GM12872 (cell line): ENCODE measurements at regions not wholly inside any gene's neighbourhood (a gene's known extent, or its start where the extent isn't known, plus 50 kb on each side); places are given as distances from the start of the nearest gene placed in this dataset.

Experiments
- TF ChIP-seq, protein P1 (sequence below): IDR thresholded peaks from 3 replicates; pipeline ENCODE4 v1.5.1; 2011; ENCODE audit warnings: low read depth, mild to moderate bottlenecking, low read length, moderate library complexity; ENCODE audit not compliant: insufficient read depth

DNA sequence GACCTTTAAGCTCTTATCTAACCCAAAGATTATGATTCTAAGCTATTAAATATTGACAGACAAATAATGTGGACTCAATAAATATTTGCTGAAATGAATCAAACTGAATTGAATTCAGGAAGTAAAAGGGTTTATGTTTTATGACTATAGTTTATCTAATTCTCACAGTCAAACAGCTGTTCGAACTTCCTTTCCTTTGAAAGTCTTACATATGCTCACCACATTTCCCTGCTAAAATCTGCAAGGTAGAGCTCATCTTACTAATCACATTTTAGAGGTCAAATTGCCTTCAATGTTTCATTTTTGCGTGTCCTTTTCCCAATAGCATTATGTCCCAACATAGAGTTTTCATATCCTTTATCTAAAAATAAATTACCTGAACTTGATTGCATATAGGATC, 154.9 kb upstream of the PPP1R3A start:
- TF ChIP-seq, protein P1, sequence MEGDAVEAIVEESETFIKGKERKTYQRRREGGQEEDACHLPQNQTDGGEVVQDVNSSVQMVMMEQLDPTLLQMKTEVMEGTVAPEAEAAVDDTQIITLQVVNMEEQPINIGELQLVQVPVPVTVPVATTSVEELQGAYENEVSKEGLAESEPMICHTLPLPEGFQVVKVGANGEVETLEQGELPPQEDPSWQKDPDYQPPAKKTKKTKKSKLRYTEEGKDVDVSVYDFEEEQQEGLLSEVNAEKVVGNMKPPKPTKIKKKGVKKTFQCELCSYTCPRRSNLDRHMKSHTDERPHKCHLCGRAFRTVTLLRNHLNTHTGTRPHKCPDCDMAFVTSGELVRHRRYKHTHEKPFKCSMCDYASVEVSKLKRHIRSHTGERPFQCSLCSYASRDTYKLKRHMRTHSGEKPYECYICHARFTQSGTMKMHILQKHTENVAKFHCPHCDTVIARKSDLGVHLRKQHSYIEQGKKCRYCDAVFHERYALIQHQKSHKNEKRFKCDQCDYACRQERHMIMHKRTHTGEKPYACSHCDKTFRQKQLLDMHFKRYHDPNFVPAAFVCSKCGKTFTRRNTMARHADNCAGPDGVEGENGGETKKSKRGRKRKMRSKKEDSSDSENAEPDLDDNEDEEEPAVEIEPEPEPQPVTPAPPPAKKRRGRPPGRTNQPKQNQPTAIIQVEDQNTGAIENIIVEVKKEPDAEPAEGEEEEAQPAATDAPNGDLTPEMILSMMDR, result no peak

DNA sequence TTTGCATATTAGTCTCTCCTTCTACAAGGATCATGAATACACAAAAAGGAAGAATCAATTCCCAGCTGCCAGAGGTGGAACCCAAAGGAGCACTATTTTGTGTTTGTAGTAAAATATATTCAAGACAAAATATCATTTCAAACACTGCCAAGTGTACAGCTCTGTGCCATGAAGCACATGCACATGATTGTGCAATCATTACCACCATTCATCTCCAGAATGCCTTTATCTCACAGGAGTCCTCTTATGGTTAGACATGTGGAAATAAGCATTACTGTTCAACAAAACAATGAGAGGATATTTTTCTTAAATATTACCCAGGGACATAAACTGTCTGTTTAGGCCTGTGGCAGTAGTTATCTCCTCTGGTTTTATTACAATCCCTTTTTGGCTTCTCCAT, 151.4 kb upstream of the PPP1R3A start:
- TF ChIP-seq, protein P1, result no peak

- TF ChIP-seq, protein P1, result no peak
These were observed 144.0 kb upstream of the PPP1R3A start for GRCh38 chr7:114062810-114063209.

- TF ChIP-seq, protein P1, result no peak
These were observed 133.1 kb upstream of the PPP1R3A start for GRCh38 chr7:114051871-114052331.

- TF ChIP-seq, protein P1, result no peak
These were observed 131.8 kb upstream of the PPP1R3A start for GRCh38 chr7:114050571-114050970.

DNA sequence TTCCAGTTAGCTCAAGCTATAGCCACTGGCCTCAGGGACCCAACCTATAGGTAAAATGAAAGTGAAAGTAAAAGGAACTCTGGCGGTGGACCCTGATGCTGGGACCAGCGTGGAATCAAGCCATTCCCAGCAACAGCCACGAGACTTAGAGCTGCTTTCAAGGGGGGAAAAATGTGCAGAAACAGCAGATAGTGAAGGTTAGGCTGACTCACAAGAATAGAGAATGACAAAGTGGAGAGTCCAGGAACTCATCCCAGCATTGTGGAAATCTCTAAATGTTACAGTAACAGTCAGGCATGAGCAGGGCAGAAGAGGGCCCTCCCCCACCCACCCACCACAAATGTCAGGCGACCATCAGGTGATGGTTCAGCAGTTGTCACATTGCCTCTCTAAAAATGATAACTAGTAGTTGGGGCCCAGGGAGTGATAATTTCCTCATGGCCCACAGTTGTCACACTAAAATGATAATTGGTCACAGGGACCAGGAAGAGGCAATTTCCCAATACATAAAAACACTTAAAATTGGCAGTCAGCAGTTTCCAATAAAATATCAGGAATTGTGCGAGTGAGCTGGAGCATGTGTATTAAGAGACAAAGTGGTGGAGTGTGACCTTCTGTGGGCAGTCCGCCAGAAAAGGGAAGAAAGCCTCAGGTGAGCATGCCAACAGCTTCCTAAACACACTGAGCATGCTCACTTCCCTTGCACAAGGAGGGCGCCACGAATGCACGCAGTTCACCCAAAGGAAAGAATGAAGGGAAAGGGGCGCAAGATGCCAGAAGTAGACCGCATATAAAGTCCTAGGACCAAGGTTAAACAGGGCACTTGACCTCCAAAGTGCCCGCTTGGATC, 129.8 kb upstream of the PPP1R3A start:
- TF ChIP-seq, protein P1, result no peak

DNA sequence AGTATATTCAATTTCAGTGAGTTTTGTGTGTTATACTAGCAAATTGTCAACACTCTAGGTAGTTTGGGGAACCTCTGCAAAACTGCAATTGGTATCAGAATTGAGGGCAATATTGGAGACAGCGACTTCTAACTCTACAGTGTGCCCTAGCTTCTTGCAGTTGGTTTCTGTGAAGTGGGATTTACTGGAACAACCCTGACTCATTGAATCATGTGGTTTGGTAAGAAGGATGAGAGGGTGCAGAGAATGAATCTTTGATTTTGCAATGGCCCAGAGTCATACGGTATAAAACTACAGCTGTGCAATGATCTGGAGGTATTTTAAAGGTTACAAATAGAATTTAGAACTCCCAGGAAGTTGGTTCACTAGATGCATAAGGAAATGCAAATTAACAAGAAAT, 129.1 kb upstream of the PPP1R3A start:
- TF ChIP-seq, protein P1, result no peak
